Inferior parietal cortex (tissue), 1 donor: ENCODE measurements at regions not wholly inside any gene's neighbourhood (a gene's known extent, or its start where the extent isn't known, plus 50 kb on each side); places are given as distances from the start of the nearest gene placed in this dataset.

Experiments
- DNase-seq: peaks from one replicate; pipeline ENCODE4 v3.0.0-alpha.2; 2016; ENCODE audit errors: extremely low spot score

GRCh38 chrX:39497702-39498265 lies 600.0 kb downstream of the BCOR start:
- DNase-seq: no peak

- no peak for DNase-seq
These were observed 597.8 kb downstream of the BCOR start for GRCh38 chrX:39499996-39500395.

GRCh38 chrX:39501822-39502221 lies 595.9 kb downstream of the BCOR start:
- DNase-seq: no peak

- no peak for DNase-seq
These were observed 595.3 kb downstream of the BCOR start for GRCh38 chrX:39502486-39502885.

- DNase-seq: no peak
These were observed 593.5 kb downstream of the BCOR start for GRCh38 chrX:39504227-39504626.

GRCh38 chrX:39504850-39505259 lies 592.9 kb downstream of the BCOR start:
- no peak for DNase-seq

GRCh38 chrX:39506131-39506530 lies 591.6 kb downstream of the BCOR start:
- no peak for DNase-seq

- no peak for DNase-seq
These were observed 590.7 kb downstream of the BCOR start for GRCh38 chrX:39507034-39507433.

GRCh38 chrX:39507617-39508299 lies 590.0 kb downstream of the BCOR start:
- no peak for DNase-seq

- DNase-seq: no peak
These were observed 589.5 kb downstream of the BCOR start for GRCh38 chrX:39508300-39508692.

GRCh38 chrX:39509157-39509556 lies 588.6 kb downstream of the BCOR start:
- DNase-seq: no peak

GRCh38 chrX:39513836-39514235 lies 583.9 kb downstream of the BCOR start:
- no peak for DNase-seq

GRCh38 chrX:39514801-39515200 lies 583.0 kb downstream of the BCOR start:
- DNase-seq: no peak

GRCh38 chrX:39516427-39516841 lies 581.3 kb downstream of the BCOR start:
- no peak for DNase-seq

GRCh38 chrX:39518476-39519029 lies 579.2 kb downstream of the BCOR start:
- no peak for DNase-seq

GRCh38 chrX:39519030-39519488 lies 578.7 kb downstream of the BCOR start:
- peak; percentile 22 for DNase-seq

GRCh38 chrX:39519566-39520301 lies 578.0 kb downstream of the BCOR start:
- no peak for DNase-seq

GRCh38 chrX:39525758-39526157 lies 572.0 kb downstream of the BCOR start:
- DNase-seq: no peak

GRCh38 chrX:39527025-39527424 lies 570.7 kb downstream of the BCOR start:
- no peak for DNase-seq

- no peak for DNase-seq
These were observed 569.4 kb downstream of the BCOR start for GRCh38 chrX:39528161-39528916.

GRCh38 chrX:39532761-39533160 lies 565.0 kb downstream of the BCOR start:
- no peak for DNase-seq

GRCh38 chrX:39534949-39535348 lies 562.8 kb downstream of the BCOR start:
- no peak for DNase-seq
